HCT116 (cell line): ENCODE measurements at regions not wholly inside any gene's neighbourhood (a gene's known extent, or its start where the extent isn't known, plus 50 kb on each side); places are given as distances from the start of the nearest gene placed in this dataset.

Experiments used
- ATAC-seq: fragments of 200-7000 bp; cut with Tn5 transposase; 2 replicates; pipeline ENCODE4 v1.9.1; 2020; ENCODE audit warnings: mild to moderate bottlenecking, moderate library complexity
- BruUV-seq: library from RNA; stranded (reverse); fragments of 400-500 nt; replicated peaks from 2 replicates; lab custom pipeline; 2021; lab: Mats Ljungman, UMichigan
- CTCF ChIA-PET: fragments of 300-600 bp; sonication (Branson Sonifier 250); formaldehyde crosslinking; loops from one replicate; lab custom pipeline; 2021; ENCODE audit warnings: antibody characterized with exemption; lab: Charles Lee
- POLR2A ChIA-PET: fragments of 300-600, 350-600 bp; sonication (Branson Sonifier 250); formaldehyde crosslinking; loops from one replicate; lab custom pipeline; 2021; ENCODE audit warnings: antibody characterized with exemption; lab: Charles Lee
- RAD21 ChIA-PET, 2 experiments: fragments of 300-600 bp; sonication (Branson Sonifier 250); formaldehyde crosslinking; loops; one replicate each; lab custom pipeline; 2023; ENCODE audit warnings: low total read pairs in 2 of 2; ENCODE audit not compliant: uncharacterized antibody in 2 of 2, unreplicated experiment in 2 of 2, low non-redundant PET in 1 of 2; lab: Charles Lee
- DNase-seq: peaks from one replicate; pipeline ENCODE4 v3.0.0-alpha.2; 2010; ENCODE audit warnings: low read depth, low spot score
- H2AFZ ChIP-seq: fragments of 200-600 bp; shearing (Covaris generic), sonication (generic); 2 replicates; pipeline ENCODE4 v1.6.1; 2017; ENCODE audit warnings: low read depth, mixed run types, mixed read lengths, antibody characterized with exemption, low read length; ENCODE audit not compliant: poor library complexity, severe bottlenecking
- H3K27ac ChIP-seq: 2 replicates; pipeline ENCODE4 v1.5.1; 2012; ENCODE audit warnings: low read depth, low read length
- H3K27me3 ChIP-seq: fragments of 200-600 bp; sonication (generic); 2 replicates; pipeline ENCODE4 v1.6.1; 2016; ENCODE audit warnings: mixed run types, low read length, mixed read lengths; ENCODE audit not compliant: insufficient read depth
- H3K36me3 ChIP-seq, 2 experiments: fragments of 200-500 bp in 1 of 2; fragments of 200-600 bp in 1 of 2; sonication (Bioruptor generic) in 1 of 2; sonication (generic) in 1 of 2; 2 replicates each; pipeline versions ENCODE4 v1.5.1 to v1.6.1; 2014 to 2016; ENCODE audit warnings: low read length in 2 of 2, inconsistent platforms in 1 of 2, mixed read lengths in 1 of 2, mixed run types in 1 of 2; ENCODE audit not compliant: insufficient read depth in 2 of 2, control insufficient read depth in 1 of 2
- H3K4me1 ChIP-seq, 2 experiments: fragments of 200-600 bp in 1 of 2; sonication (generic) in 1 of 2; 2 replicates each; pipeline versions ENCODE4 v1.5.1 to v1.6.1; 2012 to 2017; ENCODE audit warnings: low read length in 2 of 2, inconsistent platforms in 1 of 2, mild to moderate bottlenecking in 1 of 2, mixed read lengths in 1 of 2, mixed run types in 1 of 2, moderate library complexity in 1 of 2; ENCODE audit not compliant: insufficient read depth in 2 of 2, control insufficient read depth in 1 of 2
- H3K4me2 ChIP-seq: fragments of 200-600 bp; sonication (generic); 2 replicates; pipeline ENCODE4 v1.6.1; 2017; ENCODE audit warnings: mixed run types, low read length, mixed read lengths
- H3K4me3 ChIP-seq, 2 experiments: fragments of 200-600 bp in 1 of 2; sonication (generic) in 1 of 2; replicated peaks in 1 of 2; 2 replicates each; pipeline ENCODE4 v1.5.1; 2011 to 2016; ENCODE audit warnings: low read length in 2 of 2, control low read depth in 1 of 2, low read depth in 1 of 2, mild to moderate bottlenecking in 1 of 2, mixed read lengths in 1 of 2, mixed run types in 1 of 2
- H3K79me2 ChIP-seq: fragments of 200-600 bp; sonication (generic); 2 replicates; pipeline ENCODE4 v1.6.1; 2017; ENCODE audit warnings: mild to moderate bottlenecking, mixed run types, low read length, moderate library complexity, mixed read lengths; ENCODE audit not compliant: insufficient read depth
- H3K9ac ChIP-seq: fragments of 200-600 bp; sonication (generic); 2 replicates; pipeline ENCODE4 v1.6.1; 2016; ENCODE audit warnings: low read length, mixed read lengths
- H3K9me2 ChIP-seq: fragments of 200-600 bp; sonication (generic), shearing (Covaris generic); 2 replicates; pipeline ENCODE4 v1.6.1; 2017; ENCODE audit warnings: mixed run types, mild to moderate bottlenecking, moderate library complexity; ENCODE audit not compliant: insufficient read depth
- H3K9me3 ChIP-seq, 2 experiments: fragments of 200-500 bp in 1 of 2; fragments of 200-600 bp in 1 of 2; sonication (Bioruptor generic) in 1 of 2; sonication (generic) in 1 of 2; 2 replicates each; pipeline ENCODE4 v1.6.1; 2014 to 2017; ENCODE audit warnings: low read length in 2 of 2, mixed read lengths in 2 of 2, inconsistent platforms in 1 of 2, low read depth in 1 of 2, mild to moderate bottlenecking in 1 of 2, mixed run types in 1 of 2, moderate library complexity in 1 of 2; ENCODE audit not compliant: control insufficient read depth in 1 of 2, insufficient read depth in 1 of 2
- H4K20me1 ChIP-seq: fragments of 200-600 bp; sonication (generic), shearing (Covaris generic); 2 replicates; pipeline ENCODE4 v1.6.1; 2017; ENCODE audit warnings: mixed run types, mild to moderate bottlenecking, moderate library complexity; ENCODE audit not compliant: insufficient read depth
- CBX3 ChIP-seq: IDR thresholded peaks from 2 replicates; pipeline ENCODE4 v1.6.1; 2012; ENCODE audit warnings: low read depth
- CEBPB ChIP-seq: IDR thresholded peaks from 2 replicates; pipeline ENCODE4 v1.6.1; 2012; ENCODE audit warnings: low read depth
- EGR1 ChIP-seq: IDR thresholded peaks from 2 replicates; pipeline ENCODE4 v1.6.1; 2012; ENCODE audit warnings: low read depth
- ELF1 ChIP-seq: IDR thresholded peaks from 2 replicates; pipeline ENCODE4 v1.6.1; 2012; ENCODE audit warnings: low read depth, borderline replicate concordance
- EZH2 ChIP-seq: fragments of 200-600 bp; sonication (generic); IDR thresholded peaks from 2 replicates; pipeline ENCODE4 v1.6.1; 2017; ENCODE audit warnings: antibody characterized with exemption, mixed run types
- EZH2phosphoT487 ChIP-seq: fragments of 200-600 bp; IDR thresholded peaks from 2 replicates; pipeline ENCODE4 v1.6.1; 2018; ENCODE audit warnings: antibody characterized with exemption, borderline replicate concordance
- FOSL1 ChIP-seq: IDR thresholded peaks from 2 replicates; pipeline ENCODE4 v1.6.1; 2012; ENCODE audit warnings: low read depth
- JUND ChIP-seq: IDR thresholded peaks from 2 replicates; pipeline ENCODE4 v1.6.1; 2012
- RAD21 ChIP-seq: IDR thresholded peaks from 2 replicates; pipeline ENCODE4 v1.6.1; 2012; ENCODE audit warnings: low read depth, mild to moderate bottlenecking
- SIN3A ChIP-seq: IDR thresholded peaks from 2 replicates; pipeline ENCODE4 v1.6.1; 2012; ENCODE audit warnings: low read depth
- SP1 ChIP-seq: IDR thresholded peaks from 2 replicates; pipeline ENCODE4 v1.6.1; 2012; ENCODE audit warnings: low read depth
- SRF ChIP-seq: IDR thresholded peaks from 2 replicates; pipeline ENCODE4 v1.6.1; 2012; ENCODE audit warnings: low read depth
- TCF7L2 ChIP-seq: IDR thresholded peaks from 2 replicates; pipeline ENCODE4 v1.7.0; 2011; ENCODE audit warnings: borderline replicate concordance, inconsistent platforms; ENCODE audit not compliant: insufficient read depth, insufficient read length; ENCODE audit errors: extremely low read depth
- YY1 ChIP-seq: IDR thresholded peaks from 2 replicates; pipeline ENCODE4 v1.6.1; 2011; ENCODE audit warnings: low read length, low read depth, moderate library complexity, mild to moderate bottlenecking; ENCODE audit not compliant: insufficient replicate concordance; ENCODE audit errors: extremely low read depth
- ZFX ChIP-seq: fragments of 450-650 bp; IDR thresholded peaks from 2 replicates; pipeline ENCODE4 v1.6.1; 2017
- ZNF274 ChIP-seq: fragments of 200-500 bp; sonication (Bioruptor generic); IDR thresholded peaks from 2 replicates; pipeline ENCODE4 v1.6.1; 2014; ENCODE audit warnings: mild to moderate bottlenecking, low read depth, low read length, inconsistent platforms
- intact Hi-C: fragments of 100-400 bp; cut with micrococcal nuclease; formaldehyde crosslinking; loops from 2 replicates; pipeline ENCODE4 v1.10.0; 2022
- TF ChIP-seq, protein P1 (sequence below): IDR thresholded peaks from 2 replicates; pipeline ENCODE4 v1.6.1; 2012
- TF ChIP-seq, protein P2 (sequence below): IDR thresholded peaks from 2 replicates; pipeline ENCODE4 v1.6.1; 2011; ENCODE audit warnings: mild to moderate bottlenecking, low read length, moderate library complexity; ENCODE audit not compliant: insufficient replicate concordance; ENCODE audit errors: extremely low read depth
- TF ChIP-seq, protein P3 (sequence below), 3 experiments: fragments of 200-600 bp in 1 of 3; sonication (generic) in 1 of 3; IDR thresholded peaks in 2 of 3; conservative IDR thresholded peaks in 1 of 3; 2 replicates each; pipeline ENCODE4 v1.5.1; 2012 to 2017; ENCODE audit warnings: low read depth in 2 of 3, low read length in 2 of 3, antibody characterized with exemption in 1 of 3, borderline replicate concordance in 1 of 3, control low read depth in 1 of 3, mild to moderate bottlenecking in 1 of 3, mixed read lengths in 1 of 3, mixed run types in 1 of 3, moderate library complexity in 1 of 3; ENCODE audit not compliant: insufficient read depth in 1 of 3
- TF ChIP-seq, protein P4 (sequence below): IDR thresholded peaks from 2 replicates; pipeline ENCODE4 v1.6.1; 2012; ENCODE audit warnings: low read depth

DNA sequence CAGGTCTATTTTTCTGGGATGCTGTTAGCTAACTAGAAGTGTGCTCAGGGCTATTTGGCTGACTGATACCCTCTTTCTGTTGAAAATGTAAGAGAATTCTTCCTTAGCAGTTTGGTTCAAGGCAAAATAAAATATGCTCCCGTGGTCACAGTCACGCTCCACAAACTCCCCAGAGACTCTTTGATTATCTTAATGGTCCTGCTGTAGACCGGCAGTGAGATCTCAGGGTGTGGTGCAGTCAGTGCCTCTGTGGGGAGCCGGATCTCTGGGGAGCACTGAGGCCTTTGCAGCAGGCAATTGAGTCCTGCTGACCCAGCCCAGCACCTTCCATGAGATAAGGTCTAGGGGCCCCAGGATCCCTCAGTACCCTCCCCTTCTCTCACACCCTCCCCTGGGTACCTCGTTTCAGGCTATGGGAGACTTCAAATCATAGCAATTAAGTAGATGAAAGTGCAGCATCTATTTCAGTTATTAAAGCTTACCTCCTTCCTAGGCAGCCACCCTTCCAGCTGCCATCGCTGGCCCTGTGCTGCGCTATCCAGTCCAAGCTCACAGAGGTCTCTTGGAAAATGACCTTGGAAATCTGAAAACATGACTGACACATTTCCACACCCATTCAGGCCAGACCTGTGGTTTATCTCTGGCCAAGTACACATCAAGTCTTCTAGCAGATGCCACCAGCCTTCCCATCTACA is 98.1 kb downstream of the SEC16B start:
- Histone ChIP-seq H3K9me2 (no peaks in the 10 kb centered on the region), H3K27ac (no peak overlapping the region), H3K36me3 (no peaks in the 10 kb centered on the region), H4K20me1 (no peaks in the 10 kb centered on the region), H3K79me2 (no peaks in the 10 kb centered on the region), H3K4me1 (no peaks in the 10 kb centered on the region), H3K4me2 (no peak overlapping the region), H3K9me3 (no peaks in the 10 kb centered on the region), H3K27me3 (peaks cover 23% of the 10 kb centered on the region), H3K4me3 (no peak overlapping the region), H2AFZ (no peak overlapping the region), H3K9ac (no peak overlapping the region)
- ChIA-PET CTCF (no interaction called here), RAD21 (no interaction called here), POLR2A (no interaction called here)
- ATAC-seq = no peak
- no peak for DNase-seq
- BruUV-seq = no TSS peak
- intact Hi-C loops = no loop called here
- no peak for TF ChIP-seq SRF
- TF ChIP-seq SIN3A = no peak
- TF ChIP-seq YY1 = no peak
- no peak for TF ChIP-seq EGR1
- TF ChIP-seq, protein P1, sequence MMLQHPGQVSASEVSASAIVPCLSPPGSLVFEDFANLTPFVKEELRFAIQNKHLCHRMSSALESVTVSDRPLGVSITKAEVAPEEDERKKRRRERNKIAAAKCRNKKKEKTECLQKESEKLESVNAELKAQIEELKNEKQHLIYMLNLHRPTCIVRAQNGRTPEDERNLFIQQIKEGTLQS = no peak
- TF ChIP-seq, protein P2, sequence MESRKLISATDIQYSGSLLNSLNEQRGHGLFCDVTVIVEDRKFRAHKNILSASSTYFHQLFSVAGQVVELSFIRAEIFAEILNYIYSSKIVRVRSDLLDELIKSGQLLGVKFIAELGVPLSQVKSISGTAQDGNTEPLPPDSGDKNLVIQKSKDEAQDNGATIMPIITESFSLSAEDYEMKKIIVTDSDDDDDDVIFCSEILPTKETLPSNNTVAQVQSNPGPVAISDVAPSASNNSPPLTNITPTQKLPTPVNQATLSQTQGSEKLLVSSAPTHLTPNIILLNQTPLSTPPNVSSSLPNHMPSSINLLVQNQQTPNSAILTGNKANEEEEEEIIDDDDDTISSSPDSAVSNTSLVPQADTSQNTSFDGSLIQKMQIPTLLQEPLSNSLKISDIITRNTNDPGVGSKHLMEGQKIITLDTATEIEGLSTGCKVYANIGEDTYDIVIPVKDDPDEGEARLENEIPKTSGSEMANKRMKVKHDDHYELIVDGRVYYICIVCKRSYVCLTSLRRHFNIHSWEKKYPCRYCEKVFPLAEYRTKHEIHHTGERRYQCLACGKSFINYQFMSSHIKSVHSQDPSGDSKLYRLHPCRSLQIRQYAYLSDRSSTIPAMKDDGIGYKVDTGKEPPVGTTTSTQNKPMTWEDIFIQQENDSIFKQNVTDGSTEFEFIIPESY = no peak
- no peak for TF ChIP-seq FOSL1
- TF ChIP-seq ELF1 = no peak
- no peak for TF ChIP-seq CBX3
- no peak for TF ChIP-seq SP1
- TF ChIP-seq, protein P3, sequence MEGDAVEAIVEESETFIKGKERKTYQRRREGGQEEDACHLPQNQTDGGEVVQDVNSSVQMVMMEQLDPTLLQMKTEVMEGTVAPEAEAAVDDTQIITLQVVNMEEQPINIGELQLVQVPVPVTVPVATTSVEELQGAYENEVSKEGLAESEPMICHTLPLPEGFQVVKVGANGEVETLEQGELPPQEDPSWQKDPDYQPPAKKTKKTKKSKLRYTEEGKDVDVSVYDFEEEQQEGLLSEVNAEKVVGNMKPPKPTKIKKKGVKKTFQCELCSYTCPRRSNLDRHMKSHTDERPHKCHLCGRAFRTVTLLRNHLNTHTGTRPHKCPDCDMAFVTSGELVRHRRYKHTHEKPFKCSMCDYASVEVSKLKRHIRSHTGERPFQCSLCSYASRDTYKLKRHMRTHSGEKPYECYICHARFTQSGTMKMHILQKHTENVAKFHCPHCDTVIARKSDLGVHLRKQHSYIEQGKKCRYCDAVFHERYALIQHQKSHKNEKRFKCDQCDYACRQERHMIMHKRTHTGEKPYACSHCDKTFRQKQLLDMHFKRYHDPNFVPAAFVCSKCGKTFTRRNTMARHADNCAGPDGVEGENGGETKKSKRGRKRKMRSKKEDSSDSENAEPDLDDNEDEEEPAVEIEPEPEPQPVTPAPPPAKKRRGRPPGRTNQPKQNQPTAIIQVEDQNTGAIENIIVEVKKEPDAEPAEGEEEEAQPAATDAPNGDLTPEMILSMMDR (IDR thresholded peaks at IDR 0.05 in 2 of 3, conservative IDR thresholded peaks at IDR 0.05 in 1 of 3; ENCODE audit: borderline replicate concordance in 1 of 3, insufficient read depth in 1 of 3, low read depth in 2 of 3, low read length in 2 of 3) = no peak
- no peak for TF ChIP-seq TCF7L2
- no peak for TF ChIP-seq EZH2phosphoT487
- no peak for TF ChIP-seq ZFX
- TF ChIP-seq ZNF274 = no peak
- TF ChIP-seq, protein P4, sequence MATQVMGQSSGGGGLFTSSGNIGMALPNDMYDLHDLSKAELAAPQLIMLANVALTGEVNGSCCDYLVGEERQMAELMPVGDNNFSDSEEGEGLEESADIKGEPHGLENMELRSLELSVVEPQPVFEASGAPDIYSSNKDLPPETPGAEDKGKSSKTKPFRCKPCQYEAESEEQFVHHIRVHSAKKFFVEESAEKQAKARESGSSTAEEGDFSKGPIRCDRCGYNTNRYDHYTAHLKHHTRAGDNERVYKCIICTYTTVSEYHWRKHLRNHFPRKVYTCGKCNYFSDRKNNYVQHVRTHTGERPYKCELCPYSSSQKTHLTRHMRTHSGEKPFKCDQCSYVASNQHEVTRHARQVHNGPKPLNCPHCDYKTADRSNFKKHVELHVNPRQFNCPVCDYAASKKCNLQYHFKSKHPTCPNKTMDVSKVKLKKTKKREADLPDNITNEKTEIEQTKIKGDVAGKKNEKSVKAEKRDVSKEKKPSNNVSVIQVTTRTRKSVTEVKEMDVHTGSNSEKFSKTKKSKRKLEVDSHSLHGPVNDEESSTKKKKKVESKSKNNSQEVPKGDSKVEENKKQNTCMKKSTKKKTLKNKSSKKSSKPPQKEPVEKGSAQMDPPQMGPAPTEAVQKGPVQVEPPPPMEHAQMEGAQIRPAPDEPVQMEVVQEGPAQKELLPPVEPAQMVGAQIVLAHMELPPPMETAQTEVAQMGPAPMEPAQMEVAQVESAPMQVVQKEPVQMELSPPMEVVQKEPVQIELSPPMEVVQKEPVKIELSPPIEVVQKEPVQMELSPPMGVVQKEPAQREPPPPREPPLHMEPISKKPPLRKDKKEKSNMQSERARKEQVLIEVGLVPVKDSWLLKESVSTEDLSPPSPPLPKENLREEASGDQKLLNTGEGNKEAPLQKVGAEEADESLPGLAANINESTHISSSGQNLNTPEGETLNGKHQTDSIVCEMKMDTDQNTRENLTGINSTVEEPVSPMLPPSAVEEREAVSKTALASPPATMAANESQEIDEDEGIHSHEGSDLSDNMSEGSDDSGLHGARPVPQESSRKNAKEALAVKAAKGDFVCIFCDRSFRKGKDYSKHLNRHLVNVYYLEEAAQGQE = no peak
- TF ChIP-seq EZH2 = no peak
- TF ChIP-seq CEBPB = no peak
- TF ChIP-seq JUND = no peak
- TF ChIP-seq RAD21 = no peak
